ENCODE measurements at regions not wholly inside any gene's neighbourhood (a gene's known extent, or its start where the extent isn't known, plus 50 kb on each side); places are given as distances from the start of the nearest gene placed in this dataset.

DNA sequence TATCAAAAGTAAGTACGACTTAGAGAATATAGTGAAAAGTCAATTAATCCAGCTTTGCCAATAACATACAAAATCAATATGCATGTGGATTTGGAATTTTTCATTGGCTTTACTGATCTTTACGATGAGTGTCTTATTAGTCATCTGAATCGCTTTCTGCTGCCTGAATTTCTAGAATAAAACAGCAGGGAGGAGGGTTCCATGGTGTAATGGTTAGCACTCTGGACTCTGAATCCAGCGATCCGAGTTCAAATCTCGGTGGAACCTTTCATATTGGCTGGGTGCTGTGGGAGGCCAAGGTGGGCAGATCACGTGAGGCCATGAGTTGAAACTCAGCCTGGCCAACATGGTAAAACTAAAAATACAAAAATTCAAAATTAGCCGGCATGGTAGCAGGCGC lies 448.8 kb downstream of the RNF144B start:
- TF ChIP-seq POLR2A (IDR thresholded peaks at IDR 0.05; ENCODE audit: low read depth, low read length) (no peak), ELK1 (IDR thresholded peaks at IDR 0.05; ENCODE audit: borderline replicate concordance, low read depth, low read length) (no peak), CTCF (conservative IDR thresholded peaks at IDR 0.05; ENCODE audit: low read depth, low read length) (no peak)

All from IMR-90 (cell line).